ENCODE measurements at regions not wholly inside any gene's neighbourhood (a gene's known extent, or its start where the extent isn't known, plus 50 kb on each side); places are given as distances from the start of the nearest gene placed in this dataset.
A peak's percentile ranks its signal among the peaks of the same experiment; 100 is the strongest.
"Not testable (repeated sequence)": the region's sequence is repeated elsewhere in the genome, so short reads cannot be mapped to it uniquely, and the experiment has no call there.

DNA sequence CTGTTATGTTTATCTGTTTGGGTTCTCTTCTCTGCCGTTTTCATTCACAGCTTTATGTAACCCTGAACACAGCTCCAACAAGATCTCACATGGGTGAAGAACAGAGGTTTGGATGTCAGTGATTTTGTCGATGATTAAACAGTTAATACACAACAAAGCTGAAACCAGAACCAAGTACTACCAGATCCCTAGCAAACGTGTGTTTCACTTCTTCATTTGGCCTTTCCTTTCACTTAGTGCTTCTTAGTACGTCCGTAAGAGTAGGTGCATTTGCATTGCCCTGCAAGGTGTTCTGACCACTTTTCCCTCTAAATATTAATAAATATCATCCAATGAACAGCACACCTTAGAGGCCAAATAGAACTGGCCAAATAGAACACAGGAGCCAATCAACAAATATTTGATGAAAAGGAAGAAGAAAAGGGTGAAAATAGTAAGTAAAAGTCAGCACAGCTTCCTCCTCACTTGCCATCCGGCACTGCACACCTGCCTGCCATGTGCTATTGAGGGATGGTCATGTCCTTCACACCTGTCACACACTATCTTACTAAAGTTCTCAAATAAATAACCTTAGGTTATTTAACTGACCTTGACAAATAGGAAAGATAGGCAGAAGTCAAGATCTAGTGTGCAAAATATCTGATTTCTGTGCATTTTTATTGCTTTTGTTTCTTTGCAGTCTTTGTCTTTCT lies 252.6 kb upstream of the ANKRD30A start:
- no peak for DNase-seq (ENCODE audit: low spot score)

DNA sequence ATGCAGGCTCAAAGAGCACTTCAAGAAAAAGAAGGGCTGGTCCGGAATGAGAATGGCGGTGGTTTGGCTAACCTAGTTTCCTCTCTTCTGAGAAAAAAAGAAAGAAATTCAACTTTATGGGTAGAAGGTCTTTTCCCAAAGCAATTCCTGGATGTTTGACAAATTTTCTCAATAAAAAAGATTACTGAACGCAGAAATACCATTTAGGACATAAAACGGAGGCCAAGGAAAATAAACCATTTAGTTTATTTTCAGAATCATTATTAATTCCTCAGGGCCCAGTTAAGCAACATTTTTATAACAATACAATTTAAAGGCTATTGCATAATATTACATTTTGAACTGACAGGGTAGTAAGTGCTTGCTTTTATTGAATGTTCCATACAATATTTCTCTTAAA lies 284.6 kb upstream of the ANKRD30A start:
- DNase-seq (ENCODE audit: low spot score) = no peak

DNA sequence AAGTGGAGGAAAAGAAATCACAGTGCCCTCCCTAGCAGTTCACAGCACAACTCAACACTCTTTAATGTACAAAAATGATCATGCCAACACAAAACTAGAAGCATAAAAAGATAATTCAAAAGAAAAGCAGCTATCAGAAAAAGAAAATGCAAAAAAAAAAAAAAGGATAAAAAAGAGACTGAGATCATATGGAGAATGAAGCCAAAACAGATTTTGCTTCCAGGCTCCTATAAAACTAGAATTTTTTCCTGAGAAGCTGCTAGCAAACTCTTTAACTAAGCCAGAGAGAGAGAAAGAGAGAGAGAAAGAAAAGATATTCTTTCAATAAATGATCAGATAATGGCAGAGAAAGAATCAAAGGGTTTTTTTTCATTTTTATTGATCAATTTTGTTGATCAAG lies 288.0 kb upstream of the ANKRD30A start:
- DNase-seq (ENCODE audit: low spot score) = no peak

DNA sequence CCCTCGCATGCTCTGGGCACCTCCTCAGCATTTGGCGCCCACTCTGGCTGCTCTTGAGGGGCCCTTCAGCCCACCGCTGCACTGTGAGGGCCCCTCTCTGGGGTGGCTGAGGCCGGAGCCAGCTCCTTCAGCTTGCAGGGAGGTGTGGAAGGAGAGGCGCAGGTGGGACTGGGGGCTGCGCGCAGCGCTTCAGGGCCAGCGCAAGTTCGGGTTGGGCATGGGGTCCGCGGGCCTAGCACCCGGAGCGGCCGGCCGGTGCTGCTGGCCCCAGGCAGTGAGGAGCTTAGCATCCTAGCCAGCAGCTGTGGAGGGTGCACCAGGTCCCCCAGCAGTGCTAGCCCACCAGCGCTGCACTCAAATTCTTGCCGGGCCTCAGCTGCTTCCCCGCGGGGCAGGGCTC lies 305.6 kb upstream of the ANKRD30A start:
- DNase-seq (ENCODE audit: low spot score) = no peak

DNA sequence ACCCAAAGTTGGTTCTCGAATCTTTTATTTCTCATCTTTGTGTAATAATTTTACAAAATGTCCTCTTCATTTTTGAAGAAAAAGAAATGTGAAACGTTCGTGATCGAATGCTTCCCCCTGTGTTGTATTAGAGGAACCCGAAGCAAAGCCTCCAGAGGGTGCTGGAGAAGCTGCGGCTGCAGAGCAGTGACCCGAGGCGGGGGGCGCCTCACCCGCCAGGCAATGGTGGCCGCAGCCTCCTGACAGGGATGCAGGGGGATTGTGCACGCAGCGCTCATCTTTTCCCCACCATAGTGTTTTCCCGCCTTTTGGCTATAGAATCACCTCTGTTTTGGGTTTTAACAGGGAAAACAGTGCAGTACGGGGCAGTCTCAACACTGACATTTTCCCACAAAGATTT lies 307.5 kb upstream of the ANKRD30A start:
- DNase-seq (ENCODE audit: low spot score) = no peak

DNA sequence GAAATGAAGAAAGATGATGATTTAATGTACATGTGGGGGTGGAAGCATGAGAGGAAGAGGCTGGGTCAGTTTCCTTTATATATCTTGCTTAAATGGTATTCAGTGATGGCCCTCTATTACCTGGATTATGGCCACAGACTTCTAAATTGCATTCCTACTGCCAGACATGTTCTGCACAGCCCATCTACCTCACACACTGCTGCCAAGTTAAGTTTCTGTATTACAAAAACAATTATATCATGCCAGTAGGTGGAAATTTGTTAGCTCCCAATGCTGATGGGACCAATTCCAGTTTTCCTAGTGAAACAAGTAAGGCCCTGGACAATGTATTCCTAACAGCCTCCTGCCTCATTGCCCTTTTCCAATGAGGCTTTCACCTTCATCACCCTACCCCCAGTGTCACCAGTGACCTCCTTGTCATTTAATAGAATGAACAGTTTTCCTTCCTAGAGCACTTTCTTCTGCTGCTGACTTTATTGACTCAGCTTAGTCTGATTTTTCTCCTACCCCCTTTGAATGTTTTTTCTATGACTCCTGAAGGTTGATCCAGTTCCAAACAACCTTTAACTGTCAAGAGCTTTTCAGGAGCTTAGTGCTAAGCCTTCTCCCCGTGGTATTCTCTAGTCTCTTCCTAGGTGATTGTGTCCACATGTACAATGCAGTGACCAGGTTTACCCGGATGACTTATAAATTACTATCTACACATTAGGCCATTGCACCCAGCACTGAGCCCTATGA lies 316.6 kb upstream of the ANKRD30A start:
- DNase-seq (ENCODE audit: low spot score) = no peak

DNA sequence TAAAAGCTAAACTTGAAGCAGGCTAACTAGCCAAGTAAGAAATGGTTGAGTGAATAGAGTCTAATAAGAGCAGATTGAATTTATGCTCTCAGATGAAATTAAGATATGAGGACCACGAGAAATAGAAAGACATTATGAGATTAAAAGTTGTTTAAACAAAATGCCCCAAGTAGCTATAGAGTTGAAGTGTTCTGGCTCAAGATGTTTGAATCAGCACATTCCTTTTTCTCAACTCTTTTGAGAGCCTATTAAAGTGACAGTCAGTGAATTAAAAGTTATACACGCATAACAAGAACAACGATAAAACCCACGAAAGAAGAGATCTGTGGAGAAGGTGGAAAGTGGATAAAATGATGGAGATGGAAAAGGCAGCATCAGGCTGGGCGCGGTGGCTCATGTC lies 322.2 kb upstream of the ANKRD30A start:
- no peak for DNase-seq (ENCODE audit: low spot score)

DNA sequence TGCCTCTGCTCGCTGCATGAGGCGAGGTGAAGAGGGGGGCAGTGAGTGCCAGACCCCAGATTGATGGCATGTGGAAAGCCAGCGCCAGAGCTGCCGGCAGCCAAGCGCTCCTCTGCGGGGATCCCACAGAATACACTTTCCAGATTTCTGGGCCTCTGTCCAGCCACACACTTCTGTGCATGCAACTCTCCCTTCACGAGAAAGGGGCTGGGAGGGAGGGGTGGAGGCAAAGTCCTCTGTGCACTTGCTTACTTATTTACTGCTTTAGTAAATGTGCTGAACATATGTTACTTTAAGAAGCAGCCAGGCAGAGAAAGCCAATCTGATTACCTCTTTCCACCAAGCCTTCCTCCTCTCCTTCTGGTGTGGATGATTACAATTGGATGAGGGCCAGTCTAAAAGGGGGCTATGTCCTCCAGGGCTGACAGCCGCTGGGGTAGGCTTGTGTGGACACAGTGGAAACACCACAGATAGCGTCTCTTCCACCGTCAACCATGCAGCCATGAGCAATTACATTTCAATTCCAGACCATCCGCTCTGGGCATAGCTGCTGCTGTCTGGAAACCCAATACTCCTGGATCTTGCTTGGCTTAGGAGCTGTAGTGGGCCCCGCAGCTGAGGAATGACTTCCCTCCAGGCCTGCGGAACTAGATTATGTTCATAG lies 322.8 kb upstream of the ANKRD30A start:
- DNase-seq (ENCODE audit: low spot score) = no peak

DNA sequence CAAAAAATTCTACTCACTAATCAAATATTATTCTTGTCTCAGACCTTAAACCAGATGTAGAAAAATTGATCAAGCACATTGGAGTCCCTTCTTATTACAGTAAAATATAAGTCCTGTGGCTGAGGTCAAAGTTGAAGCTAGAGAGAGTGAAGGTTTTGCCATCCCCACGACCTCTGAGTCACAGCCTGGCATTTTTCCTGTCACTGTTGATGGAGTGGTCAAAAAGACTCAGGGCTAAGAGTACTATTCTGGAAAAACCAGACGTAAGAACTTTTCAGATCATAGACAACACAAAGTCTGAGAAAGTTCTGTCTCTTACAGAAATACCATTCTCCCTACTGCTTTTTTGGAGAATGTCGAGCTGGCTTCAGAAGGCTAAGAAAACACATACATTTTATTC lies 323.7 kb upstream of the ANKRD30A start:
- no peak for DNase-seq (ENCODE audit: low spot score)

DNA sequence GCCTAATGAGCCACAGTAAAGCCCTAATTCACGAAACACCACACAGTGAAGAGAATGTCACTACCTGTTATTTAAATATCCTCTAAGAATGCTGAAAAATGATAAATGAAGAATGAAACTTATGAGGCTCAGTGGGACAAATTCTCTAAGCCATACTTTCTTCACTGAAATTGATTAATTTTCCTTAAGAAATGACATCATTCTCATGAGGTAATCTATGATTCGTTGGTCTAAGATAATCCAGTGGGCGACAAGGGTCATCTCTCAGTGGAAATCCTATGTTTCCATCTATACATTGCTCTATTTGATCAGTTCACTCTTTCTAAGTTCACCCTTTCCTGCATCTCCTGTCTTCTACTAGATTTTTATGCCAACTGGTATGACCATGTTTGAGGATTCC lies 330.4 kb upstream of the ANKRD30A start:
- DNase-seq (ENCODE audit: low spot score) = no peak

DNA sequence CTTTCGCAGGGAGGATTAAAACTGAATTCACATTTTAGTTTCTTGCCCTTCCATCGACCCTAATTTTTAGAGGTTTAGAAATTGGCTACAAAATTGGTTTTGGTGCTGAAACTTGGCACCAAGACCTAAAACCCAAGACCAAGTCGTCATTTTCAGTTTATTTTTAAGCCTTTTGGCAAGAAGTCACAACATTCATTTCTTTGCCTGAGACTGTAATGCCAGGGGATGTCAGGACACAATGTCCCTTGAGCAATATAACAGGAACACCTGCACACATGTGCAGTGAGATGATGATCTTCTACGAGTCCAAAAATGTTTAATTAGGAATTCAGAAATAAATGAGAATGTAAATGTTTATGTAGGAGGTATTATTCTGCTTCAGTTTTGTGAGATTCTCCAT lies 335.4 kb upstream of the ANKRD30A start:
- DNase-seq (ENCODE audit: low spot score) = no peak

DNA sequence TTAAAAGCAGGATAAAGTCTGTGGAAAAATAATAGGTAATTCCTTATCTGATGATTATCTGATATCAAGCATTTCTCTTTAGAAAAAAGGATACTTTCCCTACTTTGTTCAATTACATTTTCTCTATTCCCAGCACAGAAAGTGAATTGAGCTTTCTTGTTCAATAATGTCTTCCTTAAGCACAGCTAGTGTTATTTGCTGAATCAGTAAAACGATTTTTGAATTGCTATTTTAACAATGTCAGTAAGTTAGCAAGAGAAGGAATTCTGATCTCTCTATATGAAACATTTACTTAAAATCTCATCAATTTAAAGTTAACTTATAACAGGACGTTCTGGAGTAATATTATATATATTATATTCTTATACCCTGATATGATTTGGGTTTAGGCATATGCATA lies 337.2 kb upstream of the ANKRD30A start:
- DNase-seq (ENCODE audit: low spot score) = no peak

DNA sequence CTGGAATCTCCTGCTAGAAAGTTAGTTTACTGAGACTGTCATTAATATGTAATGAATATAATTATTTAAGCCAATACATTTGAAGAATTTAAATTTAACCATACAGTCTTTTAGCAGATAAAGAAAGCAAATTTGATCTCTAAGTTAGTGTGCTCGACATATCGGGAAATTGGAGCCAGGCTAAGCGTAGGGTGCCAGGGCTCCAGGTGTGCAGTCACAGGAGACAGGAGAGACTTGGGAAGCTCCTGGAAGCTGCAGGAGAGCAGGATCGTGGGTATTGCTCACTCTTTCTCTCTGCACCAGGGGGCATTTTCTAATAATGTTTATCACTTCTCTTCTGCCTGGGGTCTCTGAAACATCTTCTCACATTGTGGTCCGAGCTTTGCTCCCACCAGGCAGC lies 342.0 kb upstream of the ANKRD30A start:
- DNase-seq (ENCODE audit: low spot score) = no peak

DNA sequence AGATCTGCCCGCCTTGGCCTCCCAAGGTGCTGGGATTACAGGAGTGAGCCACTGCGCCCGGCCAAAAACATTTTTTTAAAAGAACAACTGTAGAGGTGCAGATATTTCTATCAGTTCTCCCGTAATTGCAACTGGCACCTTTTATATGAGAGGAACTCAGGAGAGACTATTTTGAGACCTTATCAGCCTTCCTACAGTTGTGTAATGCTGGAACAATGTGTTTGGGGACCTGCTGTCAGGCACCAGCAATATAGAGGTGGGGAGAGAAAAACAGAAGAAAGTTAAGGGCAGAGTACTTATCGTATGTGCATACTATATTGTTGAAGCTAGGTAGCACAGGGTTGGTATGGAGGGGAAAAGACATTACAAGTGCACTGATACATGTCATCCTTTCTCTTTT lies 343.8 kb upstream of the ANKRD30A start:
- no peak for DNase-seq (ENCODE audit: low spot score)

DNA sequence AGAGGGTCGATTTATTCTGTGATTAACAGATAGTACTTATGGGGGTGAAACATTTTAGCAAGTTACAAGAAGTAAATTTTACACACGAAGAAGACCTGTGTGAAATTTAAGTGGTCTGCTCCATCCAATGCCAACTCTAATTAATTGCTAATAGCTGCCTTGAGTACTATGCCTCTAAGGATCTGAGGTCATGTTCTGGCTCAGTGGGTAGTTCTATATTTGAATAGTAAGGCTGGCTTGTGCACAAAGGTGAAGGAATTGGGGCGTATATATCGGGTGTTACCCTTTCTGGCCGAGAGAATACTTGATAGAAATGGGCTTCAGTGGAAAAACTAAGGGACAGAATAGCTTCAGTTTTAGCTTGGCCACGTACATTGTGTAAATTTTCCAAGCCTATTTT lies 345.2 kb upstream of the ANKRD30A start:
- no peak for DNase-seq (ENCODE audit: low spot score)

DNA sequence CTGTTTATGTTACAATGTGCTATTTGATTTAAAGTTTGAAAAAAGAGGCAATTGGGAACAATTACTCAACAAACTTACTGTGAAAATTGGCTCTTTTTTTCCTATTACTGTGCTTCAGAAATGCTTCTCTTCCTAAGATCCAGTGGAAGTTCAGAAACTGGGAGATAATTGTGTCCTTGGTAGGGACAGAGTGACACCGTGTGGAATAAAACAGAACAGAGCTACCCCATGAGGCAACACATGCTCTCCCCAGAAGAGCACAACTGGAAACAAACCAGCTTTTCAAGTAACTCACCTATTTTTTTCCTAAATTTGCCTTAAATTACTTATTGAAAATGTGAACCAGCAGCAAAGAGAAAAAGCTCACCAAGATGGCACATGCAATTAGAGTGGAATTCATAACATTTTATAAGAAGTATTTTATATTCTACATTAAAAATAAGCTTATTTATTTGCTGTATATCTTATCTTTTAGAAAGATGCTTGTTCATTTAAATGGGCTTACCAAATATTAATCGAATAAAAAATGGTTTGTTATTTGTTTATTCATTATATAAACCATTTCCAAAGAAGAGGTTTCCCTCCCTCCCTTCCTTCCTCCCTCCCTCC lies 346.1 kb upstream of the ANKRD30A start:
- DNase-seq (ENCODE audit: low spot score) = peak; percentile 54

DNA sequence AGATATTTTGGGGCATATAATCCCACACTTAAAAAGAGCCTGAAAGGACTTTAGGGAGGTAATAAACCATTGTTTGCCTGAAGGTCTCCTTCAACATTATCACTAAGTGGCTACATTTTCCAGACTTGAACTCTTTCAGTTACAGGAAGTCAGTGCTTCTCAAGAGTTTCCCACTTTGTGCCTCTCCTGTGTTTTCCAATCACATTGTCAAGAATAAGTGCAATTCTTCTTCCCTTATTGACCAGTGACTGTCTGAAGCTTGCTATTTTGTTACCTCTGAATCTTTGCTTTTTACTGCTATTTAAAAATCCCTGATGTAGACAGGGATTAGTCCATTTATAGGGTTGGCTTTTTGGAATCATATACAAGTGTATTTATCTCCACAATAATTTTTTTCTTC lies 346.7 kb upstream of the ANKRD30A start:
- no peak for DNase-seq (ENCODE audit: low spot score)

DNA sequence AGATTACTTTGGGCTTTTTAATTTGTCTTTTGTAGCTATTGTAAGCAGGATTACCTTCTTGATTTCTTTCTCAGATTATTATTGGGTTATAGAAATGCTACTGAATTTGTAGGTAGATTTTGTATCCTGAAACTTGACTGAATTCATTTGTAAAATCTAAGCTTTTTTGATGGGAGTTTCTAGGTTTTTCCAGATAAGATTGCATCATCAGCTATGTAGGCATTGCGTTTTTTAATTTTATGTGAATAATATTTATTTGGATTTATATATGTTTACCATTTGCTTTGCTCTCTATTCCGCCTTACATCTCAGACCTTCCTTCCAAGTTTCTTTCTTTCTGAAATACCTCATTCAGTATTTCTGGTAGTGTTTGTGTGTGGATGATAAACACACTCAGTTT lies 351.7 kb upstream of the ANKRD30A start:
- DNase-seq (ENCODE audit: low spot score) = no peak

DNA sequence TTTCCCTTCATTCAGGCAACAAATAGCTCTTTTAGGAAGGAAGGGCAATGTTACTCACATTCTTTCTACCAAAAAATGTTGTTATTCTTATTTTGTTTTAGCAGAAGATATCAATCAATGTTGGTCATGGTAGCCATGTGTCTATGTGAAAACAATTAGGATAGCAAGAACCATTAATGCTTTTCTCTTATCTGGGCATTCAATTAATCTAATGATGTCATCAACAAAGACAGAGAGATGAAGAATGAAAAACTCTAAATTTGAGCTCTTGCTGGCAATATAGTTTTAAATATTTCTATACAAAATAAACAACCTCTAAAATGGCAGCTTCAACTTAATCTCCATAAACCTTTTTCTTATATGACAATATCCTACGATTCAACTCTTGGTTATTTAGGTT lies 353.7 kb upstream of the ANKRD30A start:
- no peak for DNase-seq (ENCODE audit: low spot score)

DNA sequence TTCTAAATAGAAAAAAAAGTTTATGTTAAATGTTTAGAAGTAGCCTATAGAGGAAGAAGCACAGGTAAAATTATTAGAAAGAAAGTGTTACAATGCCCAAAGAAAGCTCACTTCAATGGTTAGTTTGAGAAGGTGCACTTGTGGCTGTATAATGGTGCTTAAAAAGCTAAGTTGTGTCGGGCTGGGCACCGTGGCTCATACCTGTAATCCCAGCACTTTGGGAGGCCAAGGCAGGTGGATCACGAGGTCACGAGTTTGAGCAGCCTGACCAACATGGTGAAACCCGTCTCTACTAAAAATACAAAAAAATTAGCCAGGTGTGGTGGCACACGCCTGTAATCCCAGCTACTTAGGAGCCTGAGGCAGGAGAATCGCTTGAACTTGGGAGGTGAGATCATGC lies 355.7 kb upstream of the ANKRD30A start:
- not testable (repeated sequence) for DNase-seq (ENCODE audit: low spot score)

DNA sequence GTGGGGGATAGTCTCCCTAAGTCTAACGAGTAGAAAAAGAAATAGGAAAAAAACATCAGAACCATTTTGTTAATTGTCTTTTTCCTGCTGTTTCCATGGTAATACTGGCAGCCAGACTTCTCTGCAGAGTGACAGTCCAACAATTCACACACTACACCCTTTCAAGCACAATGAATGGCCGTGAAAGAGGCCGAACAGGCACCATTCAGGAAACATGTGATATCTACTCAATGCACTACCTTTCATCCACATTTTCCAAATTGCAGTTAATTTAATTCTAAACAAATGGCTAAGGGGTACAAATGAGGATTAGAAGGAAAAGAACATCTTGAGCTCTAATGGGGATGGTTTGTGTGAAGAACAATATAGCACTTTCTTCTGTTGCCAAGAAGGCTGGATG lies 358.5 kb upstream of the ANKRD30A start:
- DNase-seq (ENCODE audit: low spot score) = no peak

DNA sequence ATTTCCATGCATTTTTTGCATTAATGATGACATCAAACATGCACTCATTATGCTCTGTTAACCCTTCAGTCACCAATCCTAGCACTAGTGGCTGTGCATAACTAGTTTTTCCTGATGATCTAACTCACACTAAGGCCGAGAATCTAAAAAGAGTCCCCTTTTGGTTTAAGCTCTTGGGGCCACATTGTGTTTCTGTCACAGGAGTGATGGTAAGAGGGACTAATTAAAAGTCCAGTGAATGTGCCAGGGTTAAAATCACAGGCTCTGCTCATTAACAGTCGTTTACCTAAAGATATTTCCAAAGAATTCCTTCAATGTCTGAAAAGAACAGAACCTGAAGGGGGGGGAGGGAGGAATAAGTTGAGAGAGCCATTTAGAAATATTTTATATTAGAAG lies 359.0 kb upstream of the ANKRD30A start:
- DNase-seq (ENCODE audit: low spot score) = no peak
